GM12878 (cell line): ENCODE measurements at regions not wholly inside any gene's neighbourhood (a gene's known extent, or its start where the extent isn't known, plus 50 kb on each side); places are given as distances from the start of the nearest gene placed in this dataset.

Source experiments
- ATAC-seq: fragments of 200-7000 bp; cut with Tn5 transposase; 3 replicates; pipeline ENCODE4 v1.9.1; 2020; ENCODE audit warnings: mild to moderate bottlenecking, moderate library complexity
- BruUV-seq: library from RNA; stranded (reverse); fragments of 400-500 nt; replicated peaks from 2 replicates; lab custom pipeline; 2021; lab: Mats Ljungman, UMichigan
- CTCF ChIA-PET: fragments of 300-600 bp; sonication (Branson Sonifier 250); formaldehyde crosslinking; extraction: SDS; loops from one replicate; lab custom pipeline; 2021; ENCODE audit warnings: inconsistent platforms; lab: Yijun Ruan, JAX
- POLR2A ChIA-PET: fragments of 350-600 bp; formaldehyde crosslinking; extraction: SDS; loops from one replicate; lab custom pipeline; 2021; ENCODE audit warnings: inconsistent platforms; lab: Charles Lee
- RAD21 ChIA-PET: fragments of 300-600 bp; sonication (Branson Sonifier 250); formaldehyde crosslinking; loops from one replicate; lab custom pipeline; 2023; ENCODE audit warnings: antibody characterized with exemption; ENCODE audit not compliant: unreplicated experiment; lab: Charles Lee
- SMC1A ChIA-PET: fragments of 300-600 bp; sonication (Branson Sonifier 250); formaldehyde crosslinking; loops from one replicate; lab custom pipeline; 2023; ENCODE audit not compliant: unreplicated experiment, uncharacterized antibody; lab: Charles Lee
- DNase-seq: peaks from one replicate; pipeline ENCODE4 v3.0.0-alpha.2; 2011; ENCODE audit warnings: low read depth, low spot score
- FAIRE-seq: peaks from 3 replicates; lab custom pipeline; 2011; peaks lifted over from hg19 to GRCh38; lab: Jason Lieb, UNC
- H2AFZ ChIP-seq: 2 replicates; pipeline ENCODE4 v1.6.0; 2011; ENCODE audit warnings: low read depth, low read length, control low read depth; ENCODE audit not compliant: control insufficient read depth
- H3K27ac ChIP-seq: 2 replicates; pipeline ENCODE4 v1.5.1; 2011; ENCODE audit warnings: control low read depth; ENCODE audit not compliant: control insufficient read depth, insufficient read depth
- H3K27me3 ChIP-seq, 2 experiments: replicated peaks in 1 of 2; 2 replicates each; pipeline versions ENCODE4 v1.6.0 to v1.6.1; 2011; ENCODE audit warnings: low read length in 1 of 2; ENCODE audit not compliant: control insufficient read depth in 2 of 2, insufficient read depth in 2 of 2
- H3K36me3 ChIP-seq, 2 experiments: 2 replicates each; pipeline ENCODE4 v1.5.1; 2011; ENCODE audit warnings: low read length in 1 of 2; ENCODE audit not compliant: control insufficient read depth in 2 of 2, insufficient read depth in 2 of 2
- H3K4me1 ChIP-seq: 2 replicates; pipeline ENCODE4 v1.6.1; 2011; ENCODE audit warnings: mild to moderate bottlenecking, low read length, moderate library complexity, mixed read lengths; ENCODE audit not compliant: control insufficient read depth, insufficient read depth
- H3K4me2 ChIP-seq: 2 replicates; pipeline ENCODE4 v1.6.0; 2011; ENCODE audit warnings: control low read depth; ENCODE audit not compliant: control insufficient read depth, insufficient read depth
- H3K4me3 ChIP-seq: fragments of 200-600 bp; sonication (generic); 2 replicates; pipeline ENCODE4 v1.5.1; 2016
- H3K79me2 ChIP-seq: 2 replicates; pipeline ENCODE4 v1.6.0; 2011; ENCODE audit warnings: low read length; ENCODE audit not compliant: control insufficient read depth, insufficient read depth
- H3K9ac ChIP-seq: 2 replicates; pipeline ENCODE4 v1.8.0; 2011; ENCODE audit warnings: low read length, control low read depth, mixed read lengths; ENCODE audit not compliant: control insufficient read depth, insufficient read depth
- H3K9me3 ChIP-seq: replicated peaks from 3 replicates; pipeline ENCODE4 v1.5.1; 2011; ENCODE audit warnings: mild to moderate bottlenecking, low read length; ENCODE audit not compliant: control insufficient read depth, insufficient read depth
- H4K20me1 ChIP-seq: 2 replicates; pipeline ENCODE4 v1.6.0; 2011; ENCODE audit not compliant: control insufficient read depth, insufficient read depth
- BHLHE40 ChIP-seq, 2 experiments: fragments of 450-650 bp in 1 of 2; IDR thresholded peaks; 2 replicates each; pipeline ENCODE4 v1.6.1; 2011 to 2017; ENCODE audit warnings: low read depth in 2 of 2, borderline replicate concordance in 1 of 2, improper control_type of control experiment in 1 of 2, low read length in 1 of 2, mild to moderate bottlenecking in 1 of 2
- BMI1 ChIP-seq: fragments of 450-650 bp; IDR thresholded peaks from 2 replicates; pipeline ENCODE4 v1.6.1; 2016; ENCODE audit warnings: mild to moderate bottlenecking, moderate library complexity, borderline replicate concordance
- FOXM1 ChIP-seq: IDR thresholded peaks from 2 replicates; pipeline ENCODE4 v1.6.1; 2012; ENCODE audit warnings: low read depth, mild to moderate bottlenecking, inconsistent platforms, low read length, moderate library complexity
- LARP7 ChIP-seq: fragments of 450-650 bp; IDR thresholded peaks from 2 replicates; pipeline ENCODE4 v1.6.1; 2017; ENCODE audit warnings: mild to moderate bottlenecking
- NFYA ChIP-seq: IDR thresholded peaks from 2 replicates; pipeline ENCODE4 v1.6.1; 2011; ENCODE audit warnings: low read depth, mild to moderate bottlenecking, low read length, improper control_type of control experiment, borderline replicate concordance
- NRF1 ChIP-seq: conservative IDR thresholded peaks from 2 replicates; pipeline ENCODE4 v1.6.1; 2011; ENCODE audit warnings: mild to moderate bottlenecking, low read depth, low read length, improper control_type of control experiment
- REST ChIP-seq: IDR thresholded peaks from 2 replicates; pipeline ENCODE4 v1.6.1; 2012; ENCODE audit warnings: mild to moderate bottlenecking, low read depth, low read length
- RFX5 ChIP-seq: IDR thresholded peaks from 2 replicates; pipeline ENCODE4 v1.6.1; 2011; ENCODE audit warnings: low read depth, low read length, improper control_type of control experiment
- ZNF217 ChIP-seq: fragments of 450-650 bp; IDR thresholded peaks from 2 replicates; pipeline ENCODE4 v1.6.1; 2017; ENCODE audit warnings: antibody characterized with exemption, mild to moderate bottlenecking
- ZNF592 ChIP-seq: fragments of 450-650 bp; IDR thresholded peaks from 2 replicates; pipeline ENCODE4 v1.6.1; 2017; ENCODE audit warnings: mild to moderate bottlenecking, moderate library complexity
- WGBS: methylation state at CpG from one replicate; pipeline ENCODE4 v1.1.6; 2016; ENCODE audit warnings: low lambda C conversion rate; ENCODE audit not compliant: insufficient replicate concordance, insufficient coverage; ENCODE audit errors: missing lambda C conversion rate; 5-methylcytosine and 5-hydroxymethylcytosine counted together
- in situ Hi-C: fragments of 300-500 bp; cut with MboI; formaldehyde crosslinking; loops from 9 replicates; pipeline ENCODE4 v1.14.3; 2018; ENCODE audit warnings: mixed read lengths
- intact Hi-C: fragments of 100-400 bp; cut with micrococcal nuclease; formaldehyde crosslinking; loops from one replicate; pipeline ENCODE4 v1.14.2; 2022; ENCODE audit not compliant: unreplicated experiment

GRCh38 chr10:78176320-78177317 is 143.0 kb downstream of the RPS24 start (continued):
- TF ChIP-seq FOXM1, result no peak
- TF ChIP-seq, all 136 proteins: peak for 0

DNA sequence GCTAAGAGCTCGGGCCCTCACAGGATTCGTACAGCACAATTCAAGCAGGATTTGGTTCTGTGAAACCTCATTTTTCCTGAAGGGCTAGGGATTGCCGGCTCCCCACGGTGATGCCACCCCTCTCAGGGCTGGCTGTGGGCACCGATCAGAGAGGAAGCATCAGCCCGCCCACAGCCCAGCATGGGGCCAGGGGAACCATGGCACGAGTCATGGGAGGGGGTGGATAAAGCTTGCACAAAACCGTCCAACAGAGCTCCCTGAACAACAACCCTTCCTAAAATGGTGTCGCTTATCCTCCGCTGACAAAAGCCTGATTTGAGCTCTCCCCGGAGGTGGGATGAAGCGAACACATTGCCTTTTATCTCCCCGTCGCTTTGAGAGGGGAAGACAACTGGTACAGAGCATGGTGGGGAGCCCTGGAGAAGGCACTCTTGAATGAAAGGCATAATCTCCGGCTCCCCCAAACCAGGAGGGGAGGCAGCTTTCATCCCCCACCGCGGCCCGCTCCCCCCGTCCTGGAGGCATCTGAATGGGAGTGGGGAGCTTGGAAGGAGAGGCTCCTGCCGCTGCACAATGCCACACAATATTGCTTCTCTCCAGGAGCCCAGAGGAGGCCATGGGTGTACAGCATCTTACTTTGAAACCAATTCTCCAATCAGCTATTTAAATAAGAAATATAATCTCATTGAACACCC is 144.0 kb downstream of the RPS24 start:
- no peak for FAIRE-seq
- intact Hi-C loops, result no loop called here
- Histone ChIP-seq H3K4me2 (no peak overlapping the region), H3K9ac (no peak overlapping the region), H3K4me1 (no peaks in the 10 kb centered on the region), H3K27me3 (peaks cover 0 to 3% of the 10 kb centered on the region in 2 experiments; a peak in 3 of 4 replicates), H4K20me1 (0 out of 2 replicates have a peak, but pooled peaks cover 4% of the 10 kb centered on the region)
- WGBS, result 41% methylated on average over 20 of the region's 20 CpGs
- POLR2A ChIA-PET, result no interaction called here
- TF ChIP-seq REST (no peak), BHLHE40 (IDR thresholded peaks at IDR 0.05; ENCODE audit: borderline replicate concordance in 1 of 2, low read depth in 2 of 2, low read length in 1 of 2) (no peak), NFYA (no peak), ZNF217 (no peak), RFX5 (no peak), NRF1 (no peak), BMI1 (no peak), LARP7 (no peak), ZNF592 (no peak)
- TF ChIP-seq, all 136 proteins: peak for 0
- ATAC-seq, result no peak
- CTCF ChIA-PET, result interaction anchor here (1.0 kb wide), 1 partner anchor 111 kb away, joined by 3 read pairs; no protein-coding TSS in a partner anchor
- no peaks in the 10 kb centered on the region for H3K79me2 ChIP-seq
- no peak for DNase-seq
- in situ Hi-C loops, result no loop called here
- SMC1A ChIA-PET, result no interaction called here
- no peak overlapping the region for H3K27ac ChIP-seq
- H3K36me3 ChIP-seq, result no peaks in the 10 kb centered on the region
- BruUV-seq, result no TSS peak
- no peak overlapping the region for H2AFZ ChIP-seq
- no peaks in the 10 kb centered on the region for H3K9me3 ChIP-seq
- no peak overlapping the region for H3K4me3 ChIP-seq
- RAD21 ChIA-PET, result no interaction called here
